Ishikawa (cell line): ENCODE measurements at regions not wholly inside any gene's neighbourhood (a gene's known extent, or its start where the extent isn't known, plus 50 kb on each side); places are given as distances from the start of the nearest gene placed in this dataset.

ENCODE experiments used
- CEBPB ChIP-seq: IDR thresholded peaks from 2 replicates; pipeline ENCODE4 v1.6.1; 2012
- CREB1 ChIP-seq: IDR thresholded peaks from 2 replicates; pipeline ENCODE4 v1.6.1; 2012; ENCODE audit warnings: low read depth
- EGR1 ChIP-seq: IDR thresholded peaks from 2 replicates; pipeline ENCODE4 v1.6.1; 2012
- NFIC ChIP-seq: IDR thresholded peaks from 2 replicates; pipeline ENCODE4 v1.6.1; 2012
- RAD21 ChIP-seq: IDR thresholded peaks from 2 replicates; pipeline ENCODE4 v1.6.1; 2012; ENCODE audit warnings: low read depth
- YY1 ChIP-seq: IDR thresholded peaks from 2 replicates; pipeline ENCODE4 v1.6.1; 2012; ENCODE audit warnings: low read depth
- TF ChIP-seq, protein P1 (sequence below): IDR thresholded peaks from 2 replicates; pipeline ENCODE4 v1.6.1; 2012; ENCODE audit warnings: low read depth, mild to moderate bottlenecking
- TF ChIP-seq, protein P2 (sequence below): IDR thresholded peaks from 2 replicates; pipeline ENCODE4 v1.6.1; 2012

DNA sequence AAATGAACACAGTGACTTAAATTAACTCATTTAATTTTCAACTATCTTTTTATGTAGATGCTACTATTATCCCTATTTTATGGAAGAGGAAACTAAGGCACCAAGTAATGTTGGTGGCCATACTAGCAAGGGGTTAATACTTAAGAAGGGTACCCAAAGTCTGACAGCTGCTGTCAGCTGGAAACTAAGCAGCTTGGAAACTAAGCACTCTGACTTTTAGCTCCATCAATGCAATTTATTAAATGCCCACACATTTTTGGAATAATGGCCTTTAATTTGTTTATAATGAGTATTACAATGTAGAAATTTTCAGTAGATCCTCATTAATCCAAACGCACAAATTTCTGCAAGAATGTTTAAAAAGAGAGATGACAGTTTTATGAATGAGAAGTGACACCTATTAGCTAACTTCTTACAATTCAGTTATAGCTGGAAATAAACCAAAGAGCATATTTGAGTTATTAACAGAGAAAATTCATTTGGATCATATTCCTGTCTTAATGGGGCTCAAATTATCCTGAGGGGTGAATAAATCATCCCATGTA is 483.1 kb upstream of the MBL2 start:
- TF ChIP-seq CEBPB (no peak), EGR1 (no peak), YY1 (no peak), CREB1 (no peak), NFIC (no peak), RAD21 (no peak)
- TF ChIP-seq, protein P1, sequence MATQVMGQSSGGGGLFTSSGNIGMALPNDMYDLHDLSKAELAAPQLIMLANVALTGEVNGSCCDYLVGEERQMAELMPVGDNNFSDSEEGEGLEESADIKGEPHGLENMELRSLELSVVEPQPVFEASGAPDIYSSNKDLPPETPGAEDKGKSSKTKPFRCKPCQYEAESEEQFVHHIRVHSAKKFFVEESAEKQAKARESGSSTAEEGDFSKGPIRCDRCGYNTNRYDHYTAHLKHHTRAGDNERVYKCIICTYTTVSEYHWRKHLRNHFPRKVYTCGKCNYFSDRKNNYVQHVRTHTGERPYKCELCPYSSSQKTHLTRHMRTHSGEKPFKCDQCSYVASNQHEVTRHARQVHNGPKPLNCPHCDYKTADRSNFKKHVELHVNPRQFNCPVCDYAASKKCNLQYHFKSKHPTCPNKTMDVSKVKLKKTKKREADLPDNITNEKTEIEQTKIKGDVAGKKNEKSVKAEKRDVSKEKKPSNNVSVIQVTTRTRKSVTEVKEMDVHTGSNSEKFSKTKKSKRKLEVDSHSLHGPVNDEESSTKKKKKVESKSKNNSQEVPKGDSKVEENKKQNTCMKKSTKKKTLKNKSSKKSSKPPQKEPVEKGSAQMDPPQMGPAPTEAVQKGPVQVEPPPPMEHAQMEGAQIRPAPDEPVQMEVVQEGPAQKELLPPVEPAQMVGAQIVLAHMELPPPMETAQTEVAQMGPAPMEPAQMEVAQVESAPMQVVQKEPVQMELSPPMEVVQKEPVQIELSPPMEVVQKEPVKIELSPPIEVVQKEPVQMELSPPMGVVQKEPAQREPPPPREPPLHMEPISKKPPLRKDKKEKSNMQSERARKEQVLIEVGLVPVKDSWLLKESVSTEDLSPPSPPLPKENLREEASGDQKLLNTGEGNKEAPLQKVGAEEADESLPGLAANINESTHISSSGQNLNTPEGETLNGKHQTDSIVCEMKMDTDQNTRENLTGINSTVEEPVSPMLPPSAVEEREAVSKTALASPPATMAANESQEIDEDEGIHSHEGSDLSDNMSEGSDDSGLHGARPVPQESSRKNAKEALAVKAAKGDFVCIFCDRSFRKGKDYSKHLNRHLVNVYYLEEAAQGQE = no peak
- TF ChIP-seq, protein P2, sequence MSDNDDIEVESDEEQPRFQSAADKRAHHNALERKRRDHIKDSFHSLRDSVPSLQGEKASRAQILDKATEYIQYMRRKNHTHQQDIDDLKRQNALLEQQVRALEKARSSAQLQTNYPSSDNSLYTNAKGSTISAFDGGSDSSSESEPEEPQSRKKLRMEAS = no peak
